Brain microvascular endothelial cell (primary cell): ENCODE measurements at regions not wholly inside any gene's neighbourhood (a gene's known extent, or its start where the extent isn't known, plus 50 kb on each side); places are given as distances from the start of the nearest gene placed in this dataset.

ENCODE experiments used
- DNase-seq: peaks from one replicate; pipeline ENCODE4 v3.0.0-alpha.2; 2020
- H3K27ac ChIP-seq: fragments of 250-450 bp; sonication (Bioruptor Pico); 2 replicates; pipeline ENCODE4 v1.5.1; 2020; ENCODE audit warnings: mild to moderate bottlenecking, moderate library complexity
- H3K27me3 ChIP-seq: fragments of 250-450 bp; sonication (Bioruptor Pico); replicated peaks from 2 replicates; pipeline ENCODE4 v1.5.1; 2020; ENCODE audit warnings: mild to moderate bottlenecking
- H3K36me3 ChIP-seq: fragments of 250-450 bp; sonication (Bioruptor Pico); replicated peaks from 2 replicates; pipeline ENCODE4 v1.5.1; 2020; ENCODE audit warnings: mild to moderate bottlenecking
- H3K4me3 ChIP-seq: 2 replicates; pipeline ENCODE4 v1.5.1; 2011; ENCODE audit warnings: low read depth, mild to moderate bottlenecking, control low read depth, low read length, moderate library complexity
- in situ Hi-C: cut with HindIII; loops from 2 replicates; pipeline ENCODE4 v1.10.0; 2017; ENCODE audit warnings: low sequenced_read_pairs, low pct_ligation_motif_present
- TF ChIP-seq, protein P1 (sequence below): IDR thresholded peaks from 2 replicates; pipeline ENCODE4 v1.5.1; 2011; ENCODE audit warnings: low read depth, mild to moderate bottlenecking, moderate library complexity, low read length, control low read depth, inconsistent platforms; ENCODE audit errors: missing control alignments

- H3K27me3 ChIP-seq = peaks cover 6% of the 10 kb centered on the region
- DNase-seq = no peak
- in situ Hi-C loops = no loop called here
- TF ChIP-seq, protein P1, sequence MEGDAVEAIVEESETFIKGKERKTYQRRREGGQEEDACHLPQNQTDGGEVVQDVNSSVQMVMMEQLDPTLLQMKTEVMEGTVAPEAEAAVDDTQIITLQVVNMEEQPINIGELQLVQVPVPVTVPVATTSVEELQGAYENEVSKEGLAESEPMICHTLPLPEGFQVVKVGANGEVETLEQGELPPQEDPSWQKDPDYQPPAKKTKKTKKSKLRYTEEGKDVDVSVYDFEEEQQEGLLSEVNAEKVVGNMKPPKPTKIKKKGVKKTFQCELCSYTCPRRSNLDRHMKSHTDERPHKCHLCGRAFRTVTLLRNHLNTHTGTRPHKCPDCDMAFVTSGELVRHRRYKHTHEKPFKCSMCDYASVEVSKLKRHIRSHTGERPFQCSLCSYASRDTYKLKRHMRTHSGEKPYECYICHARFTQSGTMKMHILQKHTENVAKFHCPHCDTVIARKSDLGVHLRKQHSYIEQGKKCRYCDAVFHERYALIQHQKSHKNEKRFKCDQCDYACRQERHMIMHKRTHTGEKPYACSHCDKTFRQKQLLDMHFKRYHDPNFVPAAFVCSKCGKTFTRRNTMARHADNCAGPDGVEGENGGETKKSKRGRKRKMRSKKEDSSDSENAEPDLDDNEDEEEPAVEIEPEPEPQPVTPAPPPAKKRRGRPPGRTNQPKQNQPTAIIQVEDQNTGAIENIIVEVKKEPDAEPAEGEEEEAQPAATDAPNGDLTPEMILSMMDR = no peak
- H3K27ac ChIP-seq = no peak overlapping the region
- H3K36me3 ChIP-seq = no peaks in the 10 kb centered on the region
- H3K4me3 ChIP-seq = no peak overlapping the region
Observed at GRCh38 chr21:43273708-43274021, 104.9 kb downstream of the CRYAA start.

DNA sequence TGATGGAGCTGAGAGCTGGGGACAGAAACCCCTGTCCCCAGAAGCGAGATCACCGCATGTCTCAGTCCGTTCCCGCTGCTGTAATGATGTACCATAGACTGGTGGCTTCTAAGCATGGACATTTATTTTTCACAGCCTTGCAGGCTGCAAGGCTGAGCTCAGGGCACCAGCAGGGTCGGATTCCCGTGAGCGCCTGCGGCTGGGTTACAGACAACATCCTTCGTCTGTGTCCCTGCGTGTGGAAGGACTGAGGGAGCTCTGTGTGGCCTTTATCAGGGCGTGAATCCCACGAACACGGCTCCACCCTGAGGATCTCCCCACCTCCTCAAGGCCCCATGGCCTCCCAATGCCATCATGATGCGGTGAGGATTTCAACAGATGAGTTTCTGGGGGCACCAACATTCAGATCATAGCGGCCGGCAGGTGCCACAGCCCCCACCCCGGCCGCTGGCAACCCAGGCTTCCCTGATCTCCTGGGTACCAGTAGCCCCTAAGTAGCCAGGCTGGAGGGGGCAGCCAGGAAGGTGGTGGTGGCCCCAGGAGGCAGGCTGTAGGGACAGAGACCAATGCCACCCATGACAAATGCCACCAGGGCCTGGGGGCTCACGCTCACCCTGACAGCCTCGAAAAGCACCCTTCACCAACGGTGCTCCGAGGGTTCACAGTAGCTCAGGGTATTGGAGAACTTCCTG lies 104.4 kb downstream of the CRYAA start:
- in situ Hi-C loops = no loop called here
- DNase-seq = no peak
- H3K4me3 ChIP-seq = no peak overlapping the region
- no peaks in the 10 kb centered on the region for H3K36me3 ChIP-seq
- TF ChIP-seq, protein P1 = no peak
- H3K27me3 ChIP-seq = peaks cover 6% of the 10 kb centered on the region
- H3K27ac ChIP-seq = no peak overlapping the region

- TF ChIP-seq, protein P1 = no peak
- Histone ChIP-seq H3K36me3 (no peaks in the 10 kb centered on the region), H3K4me3 (no peak overlapping the region), H3K27me3 (peaks cover 6% of the 10 kb centered on the region), H3K27ac (no peak overlapping the region)
- in situ Hi-C loops = no loop called here
- no peak for DNase-seq
Observed at GRCh38 chr21:43272591-43272990, 103.8 kb downstream of the CRYAA start.

DNA sequence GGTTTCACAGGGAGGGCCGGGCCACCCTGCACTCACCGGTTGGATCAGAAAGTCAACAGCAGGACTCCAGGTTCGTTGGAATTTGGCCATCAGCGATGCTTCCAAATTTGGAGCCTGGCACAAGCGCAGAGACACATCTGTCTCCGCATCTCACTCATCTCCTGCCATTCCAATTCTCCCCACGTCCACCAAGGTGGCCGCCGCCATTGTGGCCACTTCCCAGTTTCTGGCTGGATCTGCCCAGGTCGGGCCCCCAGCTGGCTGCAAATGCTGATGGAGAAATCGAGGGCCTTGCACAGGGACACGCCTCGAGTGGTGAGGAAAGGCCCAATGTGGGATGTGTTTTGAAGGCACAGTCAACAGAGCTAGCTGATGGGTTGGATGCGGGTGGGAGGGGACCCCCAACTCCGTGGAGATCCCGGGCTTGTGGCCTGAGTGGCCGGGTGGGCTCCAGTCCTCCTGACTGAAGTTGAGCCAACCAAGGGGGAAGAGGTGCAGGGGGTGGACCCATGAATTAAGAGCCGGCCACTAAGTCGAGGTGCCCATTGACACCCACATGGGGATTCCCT lies 102.7 kb downstream of the CRYAA start:
- H3K27me3 ChIP-seq = peaks cover 3% of the 10 kb centered on the region
- H3K4me3 ChIP-seq = no peak overlapping the region
- TF ChIP-seq, protein P1 = no peak
- in situ Hi-C loops = no loop called here
- no peak for DNase-seq
- no peak overlapping the region for H3K27ac ChIP-seq
- H3K36me3 ChIP-seq = no peaks in the 10 kb centered on the region

GRCh38 chr21:43270800-43271301 lies 102.0 kb downstream of the CRYAA start:
- Histone ChIP-seq H3K36me3 (no peaks in the 10 kb centered on the region), H3K27me3 (peaks cover 2% of the 10 kb centered on the region), H3K4me3 (no peak overlapping the region), H3K27ac (no peak overlapping the region)
- in situ Hi-C loops = no loop called here
- no peak for DNase-seq
- TF ChIP-seq, protein P1 = no peak
